NCI-H2227 (cell line): ENCODE measurements at regions not wholly inside any gene's neighbourhood (a gene's known extent, or its start where the extent isn't known, plus 50 kb on each side); places are given as distances from the start of the nearest gene placed in this dataset.

ENCODE experiments used
- DNase-seq: peaks from one replicate; lab custom pipeline; 2025; ENCODE audit not compliant: unreplicated experiment; lab: John Stamatoyannopoulos, UW

- DNase-seq = no peak
Observed at GRCh38 chr20:41889126-41889843, 271.1 kb upstream of the CHD6 start.

DNA sequence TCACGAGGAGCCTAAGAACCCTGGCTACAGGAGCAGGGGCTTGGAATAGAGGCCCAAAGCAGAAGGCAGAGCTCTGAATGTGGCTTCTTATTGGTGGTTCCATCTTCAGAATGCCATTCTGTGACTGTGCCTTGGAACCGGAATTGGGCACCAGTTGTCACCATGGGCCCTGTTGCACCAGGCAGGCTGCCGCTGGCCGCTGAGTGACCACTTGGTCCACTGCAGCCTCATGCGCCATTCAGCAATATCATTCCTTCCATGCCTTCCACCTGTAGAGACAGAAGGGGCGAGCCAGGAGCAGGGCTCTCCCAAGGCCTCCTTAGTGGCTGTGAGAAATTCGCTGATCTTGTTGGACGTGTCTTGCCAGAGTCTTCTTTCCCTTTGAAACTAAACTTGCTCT, 270.3 kb upstream of the CHD6 start:
- DNase-seq = no peak

- DNase-seq = no peak
Observed at GRCh38 chr20:41887500-41887899, 269.3 kb upstream of the CHD6 start.

DNA sequence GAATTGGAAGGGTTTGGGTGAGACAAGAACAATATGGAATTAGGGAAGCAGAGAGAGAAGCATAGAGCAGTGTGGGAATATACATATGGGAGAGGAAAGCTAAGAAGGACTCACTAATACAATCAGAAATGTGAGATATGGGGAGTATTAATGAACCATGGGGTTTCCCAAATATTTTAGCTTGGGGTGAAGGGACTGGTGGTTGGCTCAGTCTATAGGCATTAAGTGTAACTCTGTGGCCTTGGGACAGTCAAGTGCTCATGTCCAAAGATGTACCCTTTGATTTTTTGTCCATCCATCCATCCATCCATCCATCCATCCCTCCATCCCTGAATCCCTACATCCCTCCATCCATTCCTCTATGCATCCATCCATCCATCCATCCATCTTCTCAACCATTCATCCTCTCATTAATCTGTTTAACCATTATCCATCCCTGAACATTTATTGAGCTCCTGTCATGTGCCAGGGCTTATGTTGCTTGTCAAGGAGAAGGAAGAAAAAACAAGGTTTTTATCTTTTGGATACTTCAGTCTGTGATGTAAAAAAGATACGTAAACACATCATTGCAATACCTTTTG, 263.4 kb upstream of the CHD6 start:
- no peak for DNase-seq

DNA sequence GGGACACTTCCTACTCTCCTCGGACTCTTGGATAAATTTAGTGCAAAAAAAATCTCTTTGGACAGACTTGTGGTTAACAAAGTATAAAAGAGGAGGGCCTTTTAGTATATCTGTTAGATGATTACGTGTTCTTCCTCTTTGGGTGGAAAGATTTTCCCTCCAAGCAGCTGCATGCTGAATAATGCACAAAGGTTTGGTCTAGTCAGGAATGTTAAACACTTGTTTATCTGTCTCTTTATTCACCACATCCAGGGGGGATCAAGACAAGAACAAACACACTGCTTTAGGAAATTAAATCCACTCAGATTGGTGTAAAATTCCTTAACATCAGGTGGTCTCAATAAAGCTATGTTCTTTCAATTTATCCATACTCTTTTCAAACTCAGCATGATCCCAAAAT, 260.9 kb upstream of the CHD6 start:
- no peak for DNase-seq

DNA sequence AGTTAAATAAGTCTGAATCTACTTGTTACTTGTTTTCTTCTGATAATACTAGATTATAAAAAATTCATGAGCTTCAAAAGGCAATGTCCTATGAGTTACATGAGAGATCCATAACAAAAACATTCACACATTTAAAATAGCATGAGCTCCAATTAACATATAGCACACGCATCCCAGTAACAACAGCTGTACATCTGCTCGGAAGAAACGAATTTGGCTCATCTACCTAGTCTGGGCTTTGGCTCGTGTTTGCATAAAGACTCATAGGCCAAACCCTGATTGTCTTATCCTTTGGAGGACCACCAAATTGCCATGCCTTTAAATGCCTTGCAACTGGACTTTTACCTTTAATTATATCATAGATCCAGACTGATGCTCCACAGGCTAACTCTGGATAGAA, 259.7 kb upstream of the CHD6 start:
- no peak for DNase-seq

DNA sequence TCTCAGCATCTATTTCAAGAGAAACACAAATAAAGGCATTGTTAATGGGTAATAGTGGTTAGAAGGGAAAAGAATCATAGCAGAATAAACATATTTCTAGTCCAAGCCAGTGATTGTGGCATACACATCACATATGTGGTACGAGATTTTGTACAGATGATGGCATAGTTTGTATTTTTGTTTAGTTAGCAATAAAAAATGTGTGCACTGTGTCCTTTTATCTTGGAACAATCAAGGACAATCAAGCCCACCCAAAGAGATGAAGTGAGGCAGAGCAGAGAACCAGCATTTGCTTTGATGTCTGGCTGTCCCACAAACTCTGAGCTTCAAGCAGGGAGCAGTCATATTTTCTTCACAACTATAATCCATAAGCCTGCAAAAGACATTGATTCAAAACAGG, 256.5 kb upstream of the CHD6 start:
- no peak for DNase-seq

GRCh38 chr20:41872930-41873329, 254.8 kb upstream of the CHD6 start:
- no peak for DNase-seq

DNA sequence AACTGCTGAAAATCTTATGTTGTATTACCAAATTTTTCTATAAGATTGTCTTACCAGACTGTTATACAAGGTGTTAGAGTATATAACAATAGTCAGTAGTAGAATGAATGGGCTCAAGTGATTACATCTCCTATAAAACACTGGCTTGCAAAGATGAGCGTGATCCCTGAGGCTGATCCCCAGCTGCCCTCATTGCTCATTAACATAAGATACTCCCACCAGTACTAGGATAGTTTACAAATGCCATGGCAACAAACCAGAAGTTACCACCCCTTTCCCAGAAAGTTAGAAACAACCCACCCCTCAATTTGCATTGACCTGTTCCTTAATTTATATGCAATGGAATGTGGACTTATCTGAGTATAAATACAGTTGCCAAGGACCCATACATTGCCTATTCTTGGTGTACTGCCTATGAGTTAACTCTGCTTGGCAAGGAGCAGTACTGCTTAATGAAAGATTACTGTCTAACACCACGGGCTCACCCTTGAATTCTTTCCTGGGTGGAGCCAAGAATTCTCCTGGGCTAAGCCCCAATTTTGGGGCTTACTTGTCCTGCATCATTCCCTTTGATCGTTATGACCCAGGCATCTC, 252.8 kb upstream of the CHD6 start:
- no peak for DNase-seq

GRCh38 chr20:41869261-41869660, 251.1 kb upstream of the CHD6 start:
- DNase-seq = no peak

DNA sequence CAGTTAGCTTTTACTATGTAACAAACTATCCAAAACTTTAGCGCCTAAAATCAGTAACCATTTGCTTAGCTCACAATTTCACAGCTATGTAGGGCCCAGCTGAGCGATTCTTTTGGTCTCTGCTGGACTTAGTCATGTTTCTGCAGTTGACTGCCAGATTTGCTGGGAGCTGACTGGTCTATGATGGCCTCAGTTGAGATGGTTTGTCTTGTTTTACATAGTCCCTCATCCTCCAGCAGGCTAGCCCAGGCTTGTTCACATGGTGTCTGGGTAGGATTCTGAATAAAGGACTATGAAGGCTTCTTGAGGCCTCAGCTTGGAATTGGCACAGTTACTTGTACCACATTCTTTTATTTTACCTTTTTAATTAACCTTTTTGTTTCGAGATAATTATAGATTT, 247.8 kb upstream of the CHD6 start:
- DNase-seq = no peak

DNA sequence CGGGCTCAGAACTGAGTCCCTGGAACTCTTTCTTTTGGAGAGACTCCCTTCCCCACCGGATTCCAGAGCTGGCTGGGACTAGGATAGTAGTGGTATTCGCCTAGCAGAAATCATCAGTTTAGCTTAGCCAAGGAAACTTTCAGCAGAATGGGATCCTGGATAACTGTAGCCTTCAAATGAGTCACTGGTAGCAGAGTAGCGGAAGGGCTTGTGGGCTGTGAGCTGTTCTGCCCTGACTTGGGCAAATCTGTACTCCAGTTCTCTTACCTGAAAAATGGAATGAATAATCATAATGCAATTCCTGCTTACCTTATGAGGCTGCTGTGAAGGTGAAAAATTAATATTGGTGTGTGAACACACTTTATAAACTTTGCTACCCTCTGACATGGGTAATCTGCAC, 244.3 kb upstream of the CHD6 start:
- DNase-seq = no peak

- peak; percentile 2 for DNase-seq
Observed at GRCh38 chr20:41861772-41862422, 243.7 kb upstream of the CHD6 start.

DNA sequence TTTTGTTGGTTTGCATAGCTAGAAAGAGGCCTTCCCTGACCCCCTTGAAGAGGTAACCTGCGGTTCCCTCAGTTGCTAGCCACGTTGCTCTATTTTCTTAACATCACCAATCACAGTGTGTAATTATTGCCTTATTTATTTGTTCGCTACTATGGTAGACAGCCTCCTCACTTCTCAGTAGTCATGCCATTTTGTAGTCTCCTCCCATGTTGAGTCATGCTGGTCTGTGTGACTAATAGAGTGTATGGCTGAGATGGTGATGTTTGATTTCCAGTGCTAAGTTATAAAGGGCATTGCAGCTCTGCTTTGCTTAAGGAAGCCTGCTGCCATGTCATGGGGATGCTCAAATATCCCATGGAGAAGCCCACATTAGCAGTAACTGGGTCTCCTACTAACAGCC, 236.6 kb upstream of the CHD6 start:
- DNase-seq = no peak

DNA sequence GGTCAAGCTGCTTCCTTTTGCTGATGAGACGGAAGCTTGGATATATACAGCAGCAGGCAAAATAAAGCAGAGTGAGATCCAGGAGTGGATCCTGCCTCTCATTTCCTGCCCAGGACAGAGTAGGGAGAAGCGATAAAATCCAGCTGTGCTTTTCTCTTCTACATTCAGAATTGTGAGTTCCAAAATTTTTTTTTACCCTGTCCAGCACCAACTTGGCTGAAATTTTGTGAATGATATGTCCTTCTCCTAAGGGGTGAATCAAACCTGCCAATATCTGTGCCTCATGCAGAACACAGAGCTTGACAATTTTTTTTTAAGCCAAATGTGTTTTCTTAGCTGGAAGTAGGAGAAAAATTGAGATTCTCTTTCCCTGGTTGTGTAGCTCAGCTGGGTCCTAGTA, 235.6 kb upstream of the CHD6 start:
- DNase-seq = no peak

- no peak for DNase-seq
Observed at GRCh38 chr20:41848180-41848579, 230.0 kb upstream of the CHD6 start.

- no peak for DNase-seq
Observed at GRCh38 chr20:41837669-41838224, 219.6 kb upstream of the CHD6 start.

DNA sequence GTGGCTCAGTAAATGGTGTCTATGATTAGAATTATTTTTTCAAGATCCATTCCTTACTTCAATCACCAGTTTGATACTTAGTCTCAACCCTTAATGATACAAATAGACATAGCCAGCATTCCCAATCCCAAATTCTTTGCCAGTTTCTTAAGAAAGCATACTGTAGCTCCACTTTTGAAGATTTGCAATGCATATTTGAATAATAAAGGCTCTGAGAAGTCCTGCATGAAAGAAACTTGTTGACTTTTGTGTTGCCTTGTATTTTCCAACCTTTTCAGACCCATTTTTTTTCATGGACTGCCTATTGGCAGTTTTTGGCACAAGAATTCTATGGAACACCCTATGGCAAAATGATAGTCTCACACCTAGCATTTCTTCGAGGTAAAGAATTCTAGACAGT, 215.6 kb upstream of the CHD6 start:
- DNase-seq = no peak

DNA sequence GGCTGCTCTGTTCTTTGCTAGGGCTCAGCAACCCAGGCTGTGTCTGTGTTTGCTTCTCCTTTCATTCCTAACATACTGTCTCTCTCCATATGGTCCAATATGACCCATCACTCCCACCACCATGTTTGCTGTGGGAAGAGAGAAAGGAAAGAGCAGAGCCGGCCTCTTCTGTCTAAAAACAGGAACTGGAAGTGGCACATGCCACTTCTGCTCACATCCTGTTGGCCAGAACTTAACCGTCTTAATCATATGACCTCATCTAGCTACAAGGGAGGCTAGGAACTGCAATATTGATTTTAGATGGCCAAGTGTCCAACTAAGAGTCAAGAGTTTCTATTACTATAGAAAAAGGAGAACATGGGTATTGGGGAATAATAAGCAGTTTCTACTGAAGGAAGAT, 212.5 kb upstream of the CHD6 start:
- no peak for DNase-seq

DNA sequence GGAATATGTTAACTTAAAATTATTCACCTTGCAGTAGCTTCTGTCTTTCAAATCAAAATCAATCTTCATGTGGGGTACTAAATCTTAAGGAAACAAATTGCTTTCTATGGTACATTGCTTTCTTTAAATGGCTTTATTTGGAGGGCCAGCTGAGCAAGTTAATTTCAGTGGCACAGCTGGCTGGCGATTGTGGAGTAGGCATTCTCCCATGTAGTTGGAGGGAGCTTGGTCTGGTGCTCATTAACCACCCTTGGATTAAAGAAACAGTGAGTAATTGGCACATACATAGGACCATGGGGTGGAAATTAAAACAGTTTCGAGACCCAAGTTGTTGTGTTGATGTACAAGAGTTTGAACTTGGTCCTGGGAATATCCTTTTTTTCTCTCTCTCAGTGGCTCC, 201.3 kb upstream of the CHD6 start:
- no peak for DNase-seq

- no peak for DNase-seq
Observed at GRCh38 chr20:41818991-41819390, 200.8 kb upstream of the CHD6 start.

DNA sequence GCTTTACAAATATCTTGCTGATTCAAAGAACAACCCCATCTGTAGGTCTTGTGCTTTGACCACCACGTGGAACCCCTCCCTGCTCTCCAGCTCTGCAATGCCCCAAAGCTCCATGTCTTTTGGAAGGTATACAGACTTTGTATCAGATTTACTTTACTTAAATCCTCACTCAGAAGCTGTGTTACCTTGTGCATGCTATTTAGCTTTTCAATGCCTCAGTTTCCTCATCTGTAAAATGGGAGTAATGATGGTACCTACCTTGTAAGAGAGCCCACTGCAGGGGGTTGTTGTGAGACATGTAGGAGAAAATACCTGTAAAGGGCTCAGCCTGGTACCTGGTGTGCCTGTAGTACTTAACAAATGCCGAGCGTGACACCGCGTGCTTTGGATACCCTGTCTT, 200.2 kb upstream of the CHD6 start:
- no peak for DNase-seq
